ENCODE measurements at regions not wholly inside any gene's neighbourhood (a gene's known extent, or its start where the extent isn't known, plus 50 kb on each side); places are given as distances from the start of the nearest gene placed in this dataset.

- DNase-seq (ENCODE audit: low read depth) = no peak
Observed at GRCh38 chr15:81987628-81988027, 58.2 kb downstream of the MEX3B start.

GRCh38 chr15:81983497-81983896 is 62.3 kb downstream of the MEX3B start:
- no peak for DNase-seq (ENCODE audit: low read depth)

- DNase-seq (ENCODE audit: low read depth) = no peak
Observed at GRCh38 chr15:81982808-81983207, 63.0 kb downstream of the MEX3B start.

GRCh38 chr15:81981908-81982307 is 63.9 kb downstream of the MEX3B start:
- no peak for DNase-seq (ENCODE audit: low read depth)

- DNase-seq (ENCODE audit: low read depth) = no peak
Observed at GRCh38 chr15:81977464-81977863, 68.4 kb downstream of the MEX3B start.

- DNase-seq (ENCODE audit: low read depth) = no peak
Observed at GRCh38 chr15:81968691-81969090, 77.1 kb downstream of the MEX3B start.

GRCh38 chr15:81966631-81967030 is 79.2 kb downstream of the MEX3B start:
- no peak for DNase-seq (ENCODE audit: low read depth)

- DNase-seq (ENCODE audit: low read depth) = no peak
Observed at GRCh38 chr15:81962482-81962881, 83.3 kb downstream of the MEX3B start.

- DNase-seq (ENCODE audit: low read depth) = no peak
Observed at GRCh38 chr15:81959196-81959595, 86.6 kb downstream of the MEX3B start.

- DNase-seq (ENCODE audit: low read depth) = no peak
Observed at GRCh38 chr15:81957698-81958097, 88.1 kb downstream of the MEX3B start.

GRCh38 chr15:81955382-81956062 is 90.3 kb downstream of the MEX3B start:
- no peak for DNase-seq (ENCODE audit: low read depth)

- no peak for DNase-seq (ENCODE audit: low read depth)
Observed at GRCh38 chr15:81954158-81954783, 91.5 kb downstream of the MEX3B start.

GRCh38 chr15:81950841-81951414 is 94.9 kb downstream of the MEX3B start:
- no peak for DNase-seq (ENCODE audit: low read depth)

GRCh38 chr15:81948751-81949150 is 97.1 kb downstream of the MEX3B start:
- no peak for DNase-seq (ENCODE audit: low read depth)

- DNase-seq (ENCODE audit: low read depth) = no peak
Observed at GRCh38 chr15:81948222-81948621, 97.6 kb downstream of the MEX3B start.

GRCh38 chr15:81947548-81947947 is 98.3 kb downstream of the MEX3B start:
- no peak for DNase-seq (ENCODE audit: low read depth)

GRCh38 chr15:81945014-81945615 is 100.7 kb downstream of the MEX3B start:
- no peak for DNase-seq (ENCODE audit: low read depth)

GRCh38 chr15:81942655-81943195 is 103.1 kb downstream of the MEX3B start:
- DNase-seq (ENCODE audit: low read depth) = no peak

- DNase-seq (ENCODE audit: low read depth) = no peak
Observed at GRCh38 chr15:81942157-81942556, 103.7 kb downstream of the MEX3B start.

- no peak for DNase-seq (ENCODE audit: low read depth)
Observed at GRCh38 chr15:81941479-81941878, 104.3 kb downstream of the MEX3B start.

- no peak for DNase-seq (ENCODE audit: low read depth)
Observed at GRCh38 chr15:81940467-81941451, 105.1 kb downstream of the MEX3B start.
